OCI-LY7 (cell line): ENCODE measurements at regions not wholly inside any gene's neighbourhood (a gene's known extent, or its start where the extent isn't known, plus 50 kb on each side); places are given as distances from the start of the nearest gene placed in this dataset.
A peak's percentile ranks its signal among the peaks of the same experiment; 100 is the strongest.

Experiments used
- BruUV-seq: library from RNA; stranded (reverse); fragments of 400-500 nt; replicated peaks from 2 replicates; lab custom pipeline; 2021; lab: Mats Ljungman, UMichigan
- CTCF ChIA-PET: fragments of 300-600 bp; sonication (Branson Sonifier 250); formaldehyde crosslinking; loops from one replicate; lab custom pipeline; 2022; ENCODE audit warnings: antibody characterized with exemption; ENCODE audit not compliant: unreplicated experiment; lab: Charles Lee
- POLR2A ChIA-PET: fragments of 300-600 bp; sonication (Branson Sonifier 250); formaldehyde crosslinking; loops from one replicate; lab custom pipeline; 2022; ENCODE audit warnings: antibody characterized with exemption; lab: Charles Lee
- DNase-seq: peaks from one replicate; pipeline ENCODE4 v3.0.0-alpha.2; 2015; ENCODE audit warnings: low spot score
- H2AFZ ChIP-seq: fragments of 200-600 bp; sonication (generic), shearing (Covaris generic); 2 replicates; pipeline ENCODE4 v1.6.1; 2014; ENCODE audit warnings: mild to moderate bottlenecking, antibody characterized with exemption, low read length, moderate library complexity
- H3K27ac ChIP-seq: fragments of 200-600 bp; sonication (generic); 2 replicates; pipeline ENCODE4 v1.5.1; 2014; ENCODE audit warnings: mixed run types, low read depth, mild to moderate bottlenecking, moderate library complexity, low read length, inconsistent platforms; ENCODE audit not compliant: poor library complexity, severe bottlenecking
- H3K36me3 ChIP-seq: fragments of 200-600 bp; sonication (generic); 2 replicates; pipeline ENCODE4 v1.6.1; 2014; ENCODE audit warnings: mild to moderate bottlenecking, antibody characterized with exemption, low read length, moderate library complexity, mixed read lengths; ENCODE audit not compliant: insufficient read depth
- H3K4me1 ChIP-seq: fragments of 200-600 bp; sonication (generic); 2 replicates; pipeline ENCODE4 v1.5.1; 2014; ENCODE audit warnings: mild to moderate bottlenecking, low read length; ENCODE audit not compliant: insufficient read depth, poor library complexity, severe bottlenecking
- H3K4me2 ChIP-seq: fragments of 200-600 bp; sonication (generic); 2 replicates; pipeline ENCODE4 v1.6.1; 2014; ENCODE audit warnings: mild to moderate bottlenecking, low read length
- H3K4me3 ChIP-seq: fragments of 200-600 bp; sonication (generic); 2 replicates; pipeline ENCODE4 v1.5.1; 2014; ENCODE audit warnings: mild to moderate bottlenecking, low read depth, low read length; ENCODE audit not compliant: poor library complexity, severe bottlenecking
- H3K79me2 ChIP-seq: fragments of 200-600 bp; sonication (generic); 2 replicates; pipeline ENCODE4 v1.6.1; 2016; ENCODE audit warnings: low read depth, mild to moderate bottlenecking, low read length, moderate library complexity, mixed read lengths; ENCODE audit not compliant: insufficient read depth
- H3K9me2 ChIP-seq: fragments of 200-600 bp; sonication (generic); 2 replicates; pipeline ENCODE4 v1.6.1; 2016; ENCODE audit warnings: mild to moderate bottlenecking, low read length, mixed read lengths; ENCODE audit not compliant: insufficient read depth
- H3K9me3 ChIP-seq: fragments of 200-600 bp; sonication (generic); 2 replicates; pipeline ENCODE4 v1.6.1; 2014; ENCODE audit warnings: mild to moderate bottlenecking, mixed run types, low read length, mixed read lengths
- H4K20me1 ChIP-seq: fragments of 200-600 bp; sonication (generic); 2 replicates; pipeline ENCODE4 v1.6.1; 2014; ENCODE audit warnings: mild to moderate bottlenecking, antibody characterized with exemption, low read length, moderate library complexity, mixed read lengths; ENCODE audit not compliant: insufficient read depth
- CTCF ChIP-seq: fragments of 200-600 bp; sonication (generic); conservative IDR thresholded peaks from 2 replicates; pipeline ENCODE4 v1.5.1; 2014; ENCODE audit warnings: mild to moderate bottlenecking, antibody characterized with exemption, low read length, moderate library complexity, mixed read lengths
- EZH2phosphoT487 ChIP-seq: fragments of 200-600 bp; sonication (generic); IDR thresholded peaks from 2 replicates; pipeline ENCODE4 v1.6.1; 2018; ENCODE audit warnings: low read depth, borderline replicate concordance, mild to moderate bottlenecking, mixed run types, antibody characterized with exemption, low read length, moderate library complexity, mixed read lengths
- intact Hi-C: fragments of 100-400 bp; cut with micrococcal nuclease; formaldehyde crosslinking; loops from one replicate; pipeline ENCODE4 v1.10.0; 2022; ENCODE audit not compliant: unreplicated experiment

- ChIA-PET POLR2A (no interaction called here), CTCF (no interaction called here)
- Histone ChIP-seq H3K4me3 (no peak overlapping the region), H3K4me1 (no peaks in the 10 kb centered on the region), H3K9me3 (no peaks in the 10 kb centered on the region), H3K27ac (no peak overlapping the region), H3K9me2 (no peaks in the 10 kb centered on the region), H4K20me1 (no peaks in the 10 kb centered on the region), H2AFZ (no peak overlapping the region), H3K4me2 (no peak overlapping the region), H3K36me3 (no peaks in the 10 kb centered on the region), H3K79me2 (no peaks in the 10 kb centered on the region)
- TF ChIP-seq EZH2phosphoT487, result no peak
- peak; percentile 67 for TF ChIP-seq CTCF
- BruUV-seq, result no TSS peak
- peak; percentile 4 for DNase-seq
- intact Hi-C loops, result no loop called here
Measured at GRCh38 chr22:48894064-48894671, 933.5 kb downstream of the BRD1 start.

GRCh38 chr22:48893288-48894063, 934.2 kb downstream of the BRD1 start:
- CTCF ChIA-PET, result no interaction called here
- no peaks in the 10 kb centered on the region for H3K36me3 ChIP-seq
- H4K20me1 ChIP-seq, result no peaks in the 10 kb centered on the region
- no peaks in the 10 kb centered on the region for H3K9me3 ChIP-seq
- H3K4me3 ChIP-seq, result no peak overlapping the region
- POLR2A ChIA-PET, result no interaction called here
- no peak overlapping the region for H2AFZ ChIP-seq
- no peaks in the 10 kb centered on the region for H3K4me1 ChIP-seq
- intact Hi-C loops, result no loop called here
- H3K4me2 ChIP-seq, result no peak overlapping the region
- no peaks in the 10 kb centered on the region for H3K79me2 ChIP-seq
- no peak overlapping the region for H3K27ac ChIP-seq
- no TSS peak for BruUV-seq
- TF ChIP-seq EZH2phosphoT487 (no peak), CTCF (no peak)
- DNase-seq, result peak; percentile 3
- H3K9me2 ChIP-seq, result no peaks in the 10 kb centered on the region
